GM23248 (cell line): ENCODE measurements at regions not wholly inside any gene's neighbourhood (a gene's known extent, or its start where the extent isn't known, plus 50 kb on each side); places are given as distances from the start of the nearest gene placed in this dataset.

ENCODE experiments used
- DNase-seq: peaks from one replicate; pipeline ENCODE4 v3.0.0-alpha.2; 2015
- H2AFZ ChIP-seq: fragments of 200-600 bp; sonication (generic); 2 replicates; pipeline ENCODE4 v1.6.1; 2016; ENCODE audit warnings: antibody characterized with exemption
- H3F3A ChIP-seq: fragments of 200-600 bp; sonication (generic); 2 replicates; pipeline ENCODE4 v1.6.1; 2016; ENCODE audit warnings: mild to moderate bottlenecking, antibody characterized with exemption, mixed run types; ENCODE audit not compliant: insufficient read depth
- H3K27ac ChIP-seq: fragments of 200-600 bp; sonication (generic); 2 replicates; pipeline ENCODE4 v1.5.1; 2016; ENCODE audit warnings: mild to moderate bottlenecking
- H3K27me3 ChIP-seq: fragments of 200-600 bp; sonication (generic); replicated peaks from 2 replicates; pipeline ENCODE4 v1.6.1; 2016; ENCODE audit warnings: mild to moderate bottlenecking; ENCODE audit not compliant: insufficient read depth
- H3K36me3 ChIP-seq: fragments of 200-600 bp; sonication (generic); 2 replicates; pipeline ENCODE4 v1.6.1; 2016; ENCODE audit warnings: low read depth, mild to moderate bottlenecking
- H3K4me1 ChIP-seq: fragments of 200-600 bp; sonication (generic); 2 replicates; pipeline ENCODE4 v1.6.1; 2016; ENCODE audit warnings: mild to moderate bottlenecking; ENCODE audit not compliant: insufficient read depth
- H3K4me2 ChIP-seq: fragments of 200-600 bp; sonication (generic); one replicate; pipeline ENCODE4 v1.6.1; 2016; ENCODE audit warnings: mild to moderate bottlenecking; ENCODE audit not compliant: unreplicated experiment
- H3K4me3 ChIP-seq: fragments of 200-600 bp; sonication (generic); 2 replicates; pipeline ENCODE4 v1.5.1; 2016; ENCODE audit warnings: mild to moderate bottlenecking
- H3K79me2 ChIP-seq: fragments of 200-600 bp; sonication (generic); 2 replicates; pipeline ENCODE4 v1.6.1; 2016; ENCODE audit warnings: mild to moderate bottlenecking; ENCODE audit not compliant: insufficient read depth
- H3K9ac ChIP-seq: fragments of 200-600 bp; sonication (generic); 2 replicates; pipeline ENCODE4 v1.6.1; 2016; ENCODE audit warnings: mild to moderate bottlenecking
- H3K9me2 ChIP-seq: fragments of 200-600 bp; sonication (generic); 2 replicates; pipeline ENCODE4 v1.6.1; 2016; ENCODE audit warnings: mixed run types, mild to moderate bottlenecking, moderate library complexity; ENCODE audit not compliant: insufficient read depth
- H3K9me3 ChIP-seq: fragments of 200-600 bp; sonication (generic); one replicate; pipeline ENCODE4 v1.6.1; 2017; ENCODE audit warnings: low read depth
- H4K20me1 ChIP-seq: fragments of 200-600 bp; sonication (generic); 2 replicates; pipeline ENCODE4 v1.6.0; 2016; ENCODE audit not compliant: insufficient read depth
- EZH2 ChIP-seq: fragments of 200-600 bp; sonication (generic); IDR thresholded peaks from 2 replicates; pipeline ENCODE4 v1.6.1; 2018; ENCODE audit warnings: antibody characterized with exemption, mild to moderate bottlenecking; ENCODE audit not compliant: insufficient read depth, poor library complexity, severe bottlenecking
- EZH2phosphoT487 ChIP-seq: fragments of 200-600 bp; sonication (generic); IDR thresholded peaks from 2 replicates; pipeline ENCODE4 v1.6.1; 2018; ENCODE audit warnings: antibody characterized with exemption, moderate library complexity, mild to moderate bottlenecking, low read depth; ENCODE audit not compliant: insufficient read depth
- WGBS, 2 experiments: methylation state at CpG; one replicate each; pipeline ENCODE4 v1.1.6; 2015 to 2017; ENCODE audit warnings: low lambda C conversion rate in 2 of 2, low coverage in 1 of 2; ENCODE audit errors: missing lambda C conversion rate in 2 of 2; 5-methylcytosine and 5-hydroxymethylcytosine counted together
- in situ Hi-C: fragments of 300-500 bp; cut with MboI; formaldehyde crosslinking; loops from 2 replicates; pipeline ENCODE4 v1.15.0; 2020

DNA sequence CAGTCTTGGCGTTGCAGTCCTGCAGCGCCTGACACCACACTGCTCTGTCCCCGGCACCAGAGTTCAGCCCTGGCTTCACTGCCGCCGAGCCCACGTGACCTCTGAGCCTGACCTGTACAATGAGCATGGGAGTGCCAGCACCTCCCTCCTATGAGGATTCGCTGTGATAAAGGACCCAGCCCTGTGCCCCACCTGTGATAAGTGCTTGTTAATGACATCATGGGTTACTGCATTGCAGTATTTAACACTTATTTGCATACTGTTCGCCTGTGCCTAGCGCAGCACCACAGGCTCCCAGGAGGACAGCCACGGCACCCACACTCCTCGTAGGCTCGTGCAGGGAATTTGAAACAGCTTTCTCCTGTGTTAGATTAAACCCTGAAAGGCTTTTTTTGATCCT, 118.2 kb upstream of the GSC start:
- H3K9ac ChIP-seq, result no peak overlapping the region
- H3K27ac ChIP-seq, result no peak overlapping the region
- no peak overlapping the region for H3K4me3 ChIP-seq
- H3K4me2 ChIP-seq, result no peak overlapping the region
- H3K4me1 ChIP-seq, result no peaks in the 10 kb centered on the region
- DNase-seq, result no peak
- no peaks in the 10 kb centered on the region for H3F3A ChIP-seq
- no peaks in the 10 kb centered on the region for H3K27me3 ChIP-seq
- no peaks in the 10 kb centered on the region for H3K9me2 ChIP-seq
- in situ Hi-C loops, result no loop called here
- H4K20me1 ChIP-seq, result no peaks in the 10 kb centered on the region
- TF ChIP-seq EZH2, result no peak
- no peak for TF ChIP-seq EZH2phosphoT487
- no peaks in the 10 kb centered on the region for H3K79me2 ChIP-seq
- H2AFZ ChIP-seq, result no peak overlapping the region
- no peaks in the 10 kb centered on the region for H3K36me3 ChIP-seq
- no peaks in the 10 kb centered on the region for H3K9me3 ChIP-seq
- WGBS, 2 experiments, result 64 to 68% methylated on average over 12 of the region's 12 CpGs

DNA sequence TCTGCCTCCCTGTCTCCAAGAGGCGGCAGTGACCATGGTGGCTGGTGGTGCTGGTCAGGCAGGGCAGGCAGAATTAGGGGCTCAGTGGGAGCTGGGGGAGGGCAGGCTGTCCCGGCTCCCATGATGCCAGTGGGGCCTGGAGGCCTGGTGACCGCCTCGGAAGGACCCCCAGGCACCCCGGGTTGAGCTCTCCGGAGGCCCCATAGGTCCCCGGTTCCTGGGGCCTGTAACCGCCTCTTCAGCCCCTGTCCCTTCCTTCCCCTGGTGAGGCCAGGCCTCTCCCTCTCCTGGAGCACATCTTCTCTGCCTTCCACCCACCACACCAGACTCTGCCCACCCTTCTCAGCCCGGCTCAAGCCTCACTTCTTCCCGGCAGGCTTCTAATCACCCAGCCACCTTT, 117.7 kb upstream of the GSC start:
- H3K27ac ChIP-seq, result no peak overlapping the region
- H3K9ac ChIP-seq, result no peak overlapping the region
- H3K27me3 ChIP-seq, result no peaks in the 10 kb centered on the region
- H3K4me2 ChIP-seq, result no peak overlapping the region
- H3K36me3 ChIP-seq, result no peaks in the 10 kb centered on the region
- WGBS, 2 experiments, result 81 to 84% methylated on average over 7 to 10 of the region's 10 CpGs
- H4K20me1 ChIP-seq, result no peaks in the 10 kb centered on the region
- no peaks in the 10 kb centered on the region for H3F3A ChIP-seq
- no peak for TF ChIP-seq EZH2phosphoT487
- TF ChIP-seq EZH2, result no peak
- no peak overlapping the region for H3K4me3 ChIP-seq
- in situ Hi-C loops, result no loop called here
- no peak for DNase-seq
- no peak overlapping the region for H2AFZ ChIP-seq
- no peaks in the 10 kb centered on the region for H3K9me2 ChIP-seq
- no peaks in the 10 kb centered on the region for H3K4me1 ChIP-seq
- H3K9me3 ChIP-seq, result no peaks in the 10 kb centered on the region
- H3K79me2 ChIP-seq, result no peaks in the 10 kb centered on the region

DNA sequence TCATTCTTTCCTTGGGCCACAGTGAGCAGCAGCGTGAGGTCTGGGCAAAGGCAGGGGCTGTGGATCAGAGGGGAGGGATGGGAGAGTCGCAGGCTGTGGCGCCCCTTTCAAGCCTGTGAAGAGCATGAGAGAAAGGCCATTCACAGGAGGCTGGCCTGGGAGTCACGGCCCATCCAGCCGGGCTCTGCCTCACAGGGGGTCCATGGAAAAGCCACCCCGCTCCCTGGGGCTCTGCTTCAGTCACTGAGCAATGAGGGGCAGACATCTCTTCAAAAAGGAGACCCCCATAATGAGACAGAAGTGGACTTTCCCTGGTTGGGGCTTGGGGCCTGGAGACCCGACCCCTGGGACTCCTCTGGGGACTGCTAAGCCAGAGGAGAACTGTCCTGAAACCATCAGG, 117.0 kb upstream of the GSC start:
- Histone ChIP-seq H3K79me2 (no peaks in the 10 kb centered on the region), H3K4me3 (no peak overlapping the region), H3F3A (no peaks in the 10 kb centered on the region), H4K20me1 (no peaks in the 10 kb centered on the region), H3K4me2 (no peak overlapping the region), H3K36me3 (no peaks in the 10 kb centered on the region), H3K9me2 (no peaks in the 10 kb centered on the region), H2AFZ (no peak overlapping the region), H3K4me1 (no peaks in the 10 kb centered on the region), H3K27me3 (no peaks in the 10 kb centered on the region), H3K9ac (no peak overlapping the region), H3K27ac (no peak overlapping the region), H3K9me3 (no peaks in the 10 kb centered on the region)
- in situ Hi-C loops, result no loop called here
- TF ChIP-seq EZH2, result no peak
- WGBS, 2 experiments, result 51 to 58% methylated on average over 7 of the region's 7 CpGs
- no peak for DNase-seq

DNA sequence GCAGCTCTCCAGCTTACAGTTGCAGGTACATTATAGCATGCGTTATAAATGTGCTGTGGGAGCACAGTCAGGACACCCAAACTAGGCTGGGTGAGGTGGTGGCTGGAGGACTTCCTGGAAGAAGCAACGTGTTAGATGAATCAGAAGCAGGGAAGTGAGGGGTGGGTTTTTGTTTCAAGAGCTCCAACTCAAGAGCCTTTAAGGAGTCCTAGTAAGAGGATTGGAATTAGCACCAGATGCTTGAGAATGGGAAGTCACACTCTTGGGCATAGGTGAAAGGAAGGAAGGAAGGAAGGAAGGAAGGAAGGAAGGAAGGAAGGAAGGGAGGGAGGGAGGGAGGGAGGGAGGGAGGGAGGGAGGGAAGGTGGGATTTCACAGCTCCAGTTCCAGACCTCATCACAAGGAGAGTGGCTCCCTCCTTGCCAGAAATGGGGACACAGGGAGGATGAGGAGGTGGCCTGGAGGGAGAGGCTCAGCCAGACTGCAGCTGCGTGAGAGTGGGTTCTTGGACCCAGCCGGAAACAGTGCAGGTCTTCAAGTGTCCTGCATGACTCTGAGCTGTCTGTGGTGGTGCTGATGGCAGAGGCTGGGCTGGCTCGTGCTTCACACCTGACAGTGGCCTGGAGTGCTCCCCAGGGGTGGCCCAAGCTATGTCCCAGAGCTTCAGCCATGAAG, 115.7 kb upstream of the GSC start:
- DNase-seq, result no peak
- H3K4me1 ChIP-seq, result no peaks in the 10 kb centered on the region
- no peak overlapping the region for H3K4me2 ChIP-seq
- H3K27ac ChIP-seq, result no peak overlapping the region
- no peak overlapping the region for H3K9ac ChIP-seq
- H4K20me1 ChIP-seq, result no peaks in the 10 kb centered on the region
- H3K79me2 ChIP-seq, result no peaks in the 10 kb centered on the region
- no peak for TF ChIP-seq EZH2
- TF ChIP-seq EZH2phosphoT487, result no peak
- no peaks in the 10 kb centered on the region for H3K9me3 ChIP-seq
- H3F3A ChIP-seq, result no peaks in the 10 kb centered on the region
- no peak overlapping the region for H3K4me3 ChIP-seq
- H2AFZ ChIP-seq, result no peak overlapping the region
- H3K36me3 ChIP-seq, result no peaks in the 10 kb centered on the region
- in situ Hi-C loops, result no loop called here
- no peaks in the 10 kb centered on the region for H3K27me3 ChIP-seq
- no peaks in the 10 kb centered on the region for H3K9me2 ChIP-seq
- WGBS, 2 experiments, result 47 to 58% methylated on average over 5 of the region's 5 CpGs
